Esophagus squamous epithelium (tissue), 4 donors: ENCODE measurements at regions not wholly inside any gene's neighbourhood (a gene's known extent, or its start where the extent isn't known, plus 50 kb on each side); places are given as distances from the start of the nearest gene placed in this dataset.

Source experiments
- CTCF ChIP-seq, 6 experiments: fragments of 450-650 bp in 4 of 6; fragments of 200-600 bp in 2 of 6; sonication (generic) in 2 of 6; IDR thresholded peaks; one replicate each; pipeline ENCODE4 v1.5.1; 2016 to 2019; ENCODE audit warnings: antibody characterized with exemption in 6 of 6, mild to moderate bottlenecking in 4 of 6, moderate library complexity in 4 of 6
- POLR2A ChIP-seq, 4 donors: fragments of 450-650 bp; IDR thresholded peaks; one replicate each; pipeline ENCODE4 v1.6.1; 2017; ENCODE audit warnings: antibody characterized with exemption in 4 of 4, mild to moderate bottlenecking in 4 of 4, moderate library complexity in 3 of 4

GRCh38 chr1:177755851-177756560 lies 213.9 kb downstream of the SEC16B start:
- no peak for TF ChIP-seq CTCF (IDR thresholded peaks at IDR 0.05)
- no peak for TF ChIP-seq POLR2A (IDR thresholded peaks at IDR 0.05)
